Astrocyte (in vitro differentiated cells and primary cell): ENCODE measurements at regions not wholly inside any gene's neighbourhood (a gene's known extent, or its start where the extent isn't known, plus 50 kb on each side); places are given as distances from the start of the nearest gene placed in this dataset.
"Not testable (repeated sequence)": the region's sequence is repeated elsewhere in the genome, so short reads cannot be mapped to it uniquely, and the experiment has no call there.

Experiments used
- DNase-seq: peaks from one replicate; pipeline ENCODE4 v3.0.0-alpha.2; 2010; ENCODE audit warnings: low read depth
- FAIRE-seq: peaks from 2 replicates; lab custom pipeline; 2011; peaks lifted over from hg19 to GRCh38; lab: Jason Lieb, UNC
- H2AFZ ChIP-seq: 2 replicates; pipeline ENCODE4 v1.6.0; 2012; ENCODE audit warnings: low read depth, low read length, inconsistent platforms
- H3K27ac ChIP-seq: 2 replicates; pipeline ENCODE4 v1.5.1; 2011; ENCODE audit warnings: low read depth, low read length, inconsistent platforms
- H3K27me3 ChIP-seq: 2 replicates; pipeline ENCODE4 v1.6.0; 2011; ENCODE audit warnings: low read length, inconsistent platforms; ENCODE audit not compliant: insufficient read depth
- H3K36me3 ChIP-seq: 2 replicates; pipeline ENCODE4 v1.5.1; 2011; ENCODE audit warnings: low read length, inconsistent platforms; ENCODE audit not compliant: insufficient read depth
- H3K4me1 ChIP-seq: 2 replicates; pipeline ENCODE4 v1.5.1; 2011; ENCODE audit warnings: low read length, inconsistent platforms; ENCODE audit not compliant: insufficient read depth
- H3K4me2 ChIP-seq: 2 replicates; pipeline ENCODE4 v1.6.0; 2012; ENCODE audit warnings: low read length, inconsistent platforms
- H3K4me3 ChIP-seq: 2 replicates; pipeline ENCODE4 v1.5.1; 2011; ENCODE audit warnings: low read depth, mild to moderate bottlenecking, low read length, inconsistent platforms; ENCODE audit not compliant: insufficient read depth
- H3K79me2 ChIP-seq: 2 replicates; pipeline ENCODE4 v1.6.0; 2012; ENCODE audit warnings: mild to moderate bottlenecking, low read length, inconsistent platforms; ENCODE audit not compliant: insufficient read depth
- H3K9ac ChIP-seq: 2 replicates; pipeline ENCODE4 v1.6.0; 2012; ENCODE audit warnings: mild to moderate bottlenecking, low read length, inconsistent platforms
- H3K9me3 ChIP-seq: 2 replicates; pipeline ENCODE4 v1.5.1; 2012; ENCODE audit warnings: low read depth, mild to moderate bottlenecking, low read length, inconsistent platforms; ENCODE audit not compliant: insufficient read depth
- H4K20me1 ChIP-seq: 2 replicates; pipeline ENCODE4 v1.6.0; 2012; ENCODE audit warnings: low read length, inconsistent platforms; ENCODE audit not compliant: insufficient read depth
- H3K27ac Mint-ChIP-seq: one replicate; pipeline ENCODE4 v1.8.0; 2021; ENCODE audit warnings: mild to moderate bottlenecking, mixed read lengths; ENCODE audit not compliant: unreplicated experiment
- H3K27me3 Mint-ChIP-seq: one replicate; pipeline ENCODE4 v1.8.0; 2021; ENCODE audit warnings: low read depth, mixed read lengths; ENCODE audit not compliant: unreplicated experiment
- H3K36me3 Mint-ChIP-seq: one replicate; pipeline ENCODE4 v1.8.0; 2021; ENCODE audit warnings: low read depth, mixed read lengths; ENCODE audit not compliant: unreplicated experiment
- H3K4me1 Mint-ChIP-seq: one replicate; pipeline ENCODE4 v1.8.0; 2021; ENCODE audit warnings: low read depth, mixed read lengths; ENCODE audit not compliant: unreplicated experiment
- H3K4me3 Mint-ChIP-seq: one replicate; pipeline ENCODE4 v1.8.0; 2021; ENCODE audit warnings: mild to moderate bottlenecking, moderate library complexity, mixed read lengths; ENCODE audit not compliant: unreplicated experiment
- H3K9me3 Mint-ChIP-seq: one replicate; pipeline ENCODE4 v1.8.0; 2021; ENCODE audit warnings: mild to moderate bottlenecking, mixed read lengths; ENCODE audit not compliant: unreplicated experiment
- CTCF ChIP-seq: IDR thresholded peaks from 2 replicates; pipeline ENCODE4 v1.5.1; 2011; ENCODE audit warnings: low read depth, mild to moderate bottlenecking, inconsistent platforms, low read length, moderate library complexity; ENCODE audit not compliant: insufficient read depth
- EZH2 ChIP-seq: IDR thresholded peaks from 2 replicates; pipeline ENCODE4 v1.6.1; 2012; ENCODE audit warnings: mild to moderate bottlenecking, low read length, inconsistent platforms; ENCODE audit not compliant: insufficient read depth

DNA sequence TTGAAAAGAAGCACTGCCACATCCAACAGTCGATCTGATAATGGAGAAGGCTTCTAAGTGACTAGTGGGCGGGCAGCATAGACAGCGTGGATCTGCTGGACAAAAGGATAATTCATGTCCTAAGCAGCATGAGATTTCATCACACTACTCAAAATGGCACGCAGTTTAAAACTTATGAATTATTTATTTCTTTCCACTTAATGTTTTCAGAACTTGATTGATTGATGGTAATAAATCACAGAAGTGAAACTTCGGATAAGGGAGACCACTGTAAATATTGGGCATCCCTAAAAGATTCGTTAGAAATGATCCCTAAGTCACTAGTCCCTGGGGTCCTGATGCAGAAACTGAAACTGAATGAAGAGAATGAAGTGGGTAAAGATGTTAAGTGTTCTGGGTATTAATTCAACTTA, 93.0 kb upstream of the ANK2 start:
- TF ChIP-seq EZH2 (no peak), CTCF (no peak)
- H3K36me3 Mint-ChIP-seq, result peaks cover 2% of the 10 kb centered on the region
- H2AFZ ChIP-seq, result no peak overlapping the region
- H3K27ac Mint-ChIP-seq, result no peak overlapping the region
- FAIRE-seq (no peak), DNase-seq (no peak)
- no peaks in the 10 kb centered on the region for H3K36me3 ChIP-seq
- H3K4me3 Mint-ChIP-seq, result no peak overlapping the region
- H3K27me3 ChIP-seq, result no peaks in the 10 kb centered on the region
- no peaks in the 10 kb centered on the region for H3K4me1 ChIP-seq
- no peaks in the 10 kb centered on the region for H4K20me1 ChIP-seq
- no peaks in the 10 kb centered on the region for H3K9me3 Mint-ChIP-seq
- no peak overlapping the region for H3K4me3 ChIP-seq
- no peaks in the 10 kb centered on the region for H3K27me3 Mint-ChIP-seq
- no peak overlapping the region for H3K4me2 ChIP-seq
- no peaks in the 10 kb centered on the region for H3K79me2 ChIP-seq
- no peaks in the 10 kb centered on the region for H3K9me3 ChIP-seq
- no peaks in the 10 kb centered on the region for H3K4me1 Mint-ChIP-seq
- no peak overlapping the region for H3K9ac ChIP-seq
- H3K27ac ChIP-seq, result no peak overlapping the region

DNA sequence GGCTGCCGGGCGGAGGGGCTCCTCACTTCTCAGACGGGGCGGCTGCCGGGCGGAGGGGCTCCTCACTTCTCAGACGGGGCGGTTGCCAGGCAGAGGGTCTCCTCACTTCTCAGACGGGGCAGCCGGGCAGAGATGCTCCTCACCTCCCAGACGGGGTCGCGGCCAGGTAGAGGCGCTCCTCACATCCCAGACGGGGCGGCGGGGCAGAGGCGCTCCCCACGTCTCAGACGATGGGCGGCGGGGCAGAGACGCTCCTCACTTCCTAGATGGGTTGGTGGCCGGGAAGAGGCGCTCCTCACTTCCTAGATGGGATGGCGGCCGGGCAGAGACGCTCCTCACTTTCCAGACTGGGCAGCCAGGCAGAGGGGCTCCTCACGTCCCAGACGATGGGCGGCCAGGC, 91.7 kb upstream of the ANK2 start:
- not testable (repeated sequence) for H3K4me3 ChIP-seq, H3K9me3 Mint-ChIP-seq, H3K4me2 ChIP-seq, DNase-seq, H3K27ac ChIP-seq, H3K9me3 ChIP-seq, H4K20me1 ChIP-seq, H3K4me3 Mint-ChIP-seq, H2AFZ ChIP-seq, FAIRE-seq, H3K36me3 Mint-ChIP-seq, H3K27ac Mint-ChIP-seq, H3K27me3 ChIP-seq, H3K27me3 Mint-ChIP-seq, H3K36me3 ChIP-seq, H3K4me1 Mint-ChIP-seq, H3K9ac ChIP-seq, H3K79me2 ChIP-seq, H3K4me1 ChIP-seq

- Histone ChIP-seq H3K36me3 (no peaks in the 10 kb centered on the region), H3K9me3 (no peaks in the 10 kb centered on the region), H3K27me3 (no peaks in the 10 kb centered on the region), H3K79me2 (no peaks in the 10 kb centered on the region), H3K4me1 (no peaks in the 10 kb centered on the region), H3K4me3 (no peak overlapping the region), H3K27ac (no peak overlapping the region), H4K20me1 (no peaks in the 10 kb centered on the region), H2AFZ (no peak overlapping the region), H3K4me2 (no peak overlapping the region), H3K9ac (no peak overlapping the region)
- no peak for TF ChIP-seq EZH2
- no peak for TF ChIP-seq CTCF
- Mint-ChIP-seq H3K4me1 (peaks cover 5% of the 10 kb centered on the region), H3K9me3 (peaks cover 2% of the 10 kb centered on the region), H3K27me3 (no peaks in the 10 kb centered on the region), H3K36me3 (no peaks in the 10 kb centered on the region), H3K27ac (no peak overlapping the region), H3K4me3 (no peak overlapping the region)
- FAIRE-seq (no peak), DNase-seq (no peak)
These were observed 82.6 kb upstream of the ANK2 start for GRCh38 chr4:112966701-112967488.
